ENCODE measurements at regions not wholly inside any gene's neighbourhood (a gene's known extent, or its start where the extent isn't known, plus 50 kb on each side); places are given as distances from the start of the nearest gene placed in this dataset.

DNA sequence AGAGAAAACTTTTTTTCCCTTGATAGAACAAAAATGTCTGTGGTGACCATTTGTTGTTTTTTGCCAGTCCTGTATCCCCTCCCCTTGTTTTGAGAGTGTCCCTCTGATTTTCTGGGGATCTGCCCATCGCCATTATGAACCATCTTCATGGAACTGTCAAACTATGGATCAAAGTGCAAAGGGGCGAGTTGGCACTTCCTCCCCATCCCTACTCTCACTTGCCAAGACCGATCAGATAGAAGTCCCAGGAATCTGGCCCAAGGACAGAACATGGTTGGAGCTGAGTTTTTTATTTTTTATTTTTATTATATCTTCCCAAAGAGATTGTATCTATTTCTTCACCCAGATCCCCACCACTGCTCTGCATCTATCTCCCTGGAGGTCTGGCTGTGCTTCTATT is 221.4 kb downstream of the IKZF2 start:
- no peak overlapping the region for H3K4me3 ChIP-seq (replicated peaks in 1 of 3; ENCODE audit: insufficient read depth in 1 of 3, low read depth in 1 of 3, low read length in 3 of 3)
- no peak overlapping the region for H3K9ac ChIP-seq (replicated peaks; ENCODE audit: extremely low read depth, insufficient read depth, low read length)
- H3K4me1 ChIP-seq (ENCODE audit: control insufficient read depth, extremely low read depth, insufficient read depth, low read length): no peaks in the 10 kb centered on the region
- H3K27me3 ChIP-seq (ENCODE audit: control insufficient read depth in 2 of 2, insufficient read depth in 2 of 2, low read length in 2 of 2): no peaks in the 10 kb centered on the region
- no peaks in the 10 kb centered on the region for H3K9me3 ChIP-seq (replicated peaks; ENCODE audit: control insufficient read depth, insufficient read depth, low read length)
- H3K9me1 ChIP-seq (replicated peaks; ENCODE audit: control insufficient read depth, extremely low read depth, insufficient read depth, low read length): no peaks in the 10 kb centered on the region
- POLR2A ChIA-PET: no interaction called here
- H3K79me2 ChIP-seq (ENCODE audit: control insufficient read depth, insufficient read depth, low read length): no peaks in the 10 kb centered on the region
- H2AFZ ChIP-seq (ENCODE audit: low read depth, low read length): no peak overlapping the region
- TF ChIP-seq POLR2AphosphoS5 (IDR thresholded peaks at IDR 0.05; ENCODE audit: insufficient read depth, low read depth, low read length) (no peak), JUN (IDR thresholded peaks at IDR 0.05; ENCODE audit: borderline replicate concordance, insufficient read depth, insufficient read length, low read depth) (no peak), MYC (IDR thresholded peaks at IDR 0.05; ENCODE audit: low read depth, low read length) (no peak), FOS (IDR thresholded peaks at IDR 0.05; ENCODE audit: borderline replicate concordance, insufficient read depth, low read length) (no peak), POLR2A (IDR thresholded peaks at IDR 0.05; ENCODE audit: low read depth, low read length) (no peak), GATA2 (IDR thresholded peaks at IDR 0.05; ENCODE audit: insufficient read depth, insufficient read length, low read depth, low read length) (no peak), EZH2 (IDR thresholded peaks at IDR 0.05; ENCODE audit: borderline replicate concordance, low read depth, low read length, severe bottlenecking) (no peak)
- TF ChIP-seq, protein P1, sequence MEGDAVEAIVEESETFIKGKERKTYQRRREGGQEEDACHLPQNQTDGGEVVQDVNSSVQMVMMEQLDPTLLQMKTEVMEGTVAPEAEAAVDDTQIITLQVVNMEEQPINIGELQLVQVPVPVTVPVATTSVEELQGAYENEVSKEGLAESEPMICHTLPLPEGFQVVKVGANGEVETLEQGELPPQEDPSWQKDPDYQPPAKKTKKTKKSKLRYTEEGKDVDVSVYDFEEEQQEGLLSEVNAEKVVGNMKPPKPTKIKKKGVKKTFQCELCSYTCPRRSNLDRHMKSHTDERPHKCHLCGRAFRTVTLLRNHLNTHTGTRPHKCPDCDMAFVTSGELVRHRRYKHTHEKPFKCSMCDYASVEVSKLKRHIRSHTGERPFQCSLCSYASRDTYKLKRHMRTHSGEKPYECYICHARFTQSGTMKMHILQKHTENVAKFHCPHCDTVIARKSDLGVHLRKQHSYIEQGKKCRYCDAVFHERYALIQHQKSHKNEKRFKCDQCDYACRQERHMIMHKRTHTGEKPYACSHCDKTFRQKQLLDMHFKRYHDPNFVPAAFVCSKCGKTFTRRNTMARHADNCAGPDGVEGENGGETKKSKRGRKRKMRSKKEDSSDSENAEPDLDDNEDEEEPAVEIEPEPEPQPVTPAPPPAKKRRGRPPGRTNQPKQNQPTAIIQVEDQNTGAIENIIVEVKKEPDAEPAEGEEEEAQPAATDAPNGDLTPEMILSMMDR (IDR thresholded peaks at IDR 0.05; ENCODE audit: extremely low read depth in 1 of 2, insufficient read depth in 1 of 2, low read depth in 1 of 2, low read length in 2 of 2): no peak
- TF ChIP-seq, protein P2, sequence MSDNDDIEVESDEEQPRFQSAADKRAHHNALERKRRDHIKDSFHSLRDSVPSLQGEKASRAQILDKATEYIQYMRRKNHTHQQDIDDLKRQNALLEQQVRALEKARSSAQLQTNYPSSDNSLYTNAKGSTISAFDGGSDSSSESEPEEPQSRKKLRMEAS (IDR thresholded peaks at IDR 0.05; ENCODE audit: insufficient read depth, insufficient read length): no peak
- DNase-seq (ENCODE audit: low read depth, low spot score) (no peak), FAIRE-seq (no peak)
- H4K20me1 ChIP-seq (replicated peaks; ENCODE audit: control insufficient read depth, extremely low read depth, insufficient read depth, low read length): no peaks in the 10 kb centered on the region
- CTCF ChIA-PET: no interaction called here
- intact Hi-C loops (cut with micrococcal nuclease): no loop called here
- dilution Hi-C loops (cut with MboI; ENCODE audit: extremely low pct_ligation_motif_present, low sequenced_read_pairs): no loop called here
- no peak overlapping the region for H3K4me2 ChIP-seq (ENCODE audit: insufficient read depth, low read length)
- H3K27ac ChIP-seq (ENCODE audit: insufficient read depth, low read depth, low read length): no peak overlapping the region
- BruUV-seq (replicated peaks): no TSS peak
- H3K36me3 ChIP-seq (ENCODE audit: control insufficient read depth in 2 of 2, extremely low read depth in 1 of 2, insufficient read depth in 2 of 2, low read length in 2 of 2): no peaks in the 10 kb centered on the region
